Loucy (cell line): ENCODE measurements at regions not wholly inside any gene's neighbourhood (a gene's known extent, or its start where the extent isn't known, plus 50 kb on each side); places are given as distances from the start of the nearest gene placed in this dataset.

ENCODE experiments used
- H2AFZ ChIP-seq: fragments of 200-600 bp; sonication (generic); 2 replicates; pipeline ENCODE4 v1.6.0; 2016; ENCODE audit warnings: antibody characterized with exemption, mild to moderate bottlenecking, low read length, moderate library complexity
- H3F3A ChIP-seq: fragments of 200-600 bp; 2 replicates; pipeline ENCODE4 v1.6.0; 2016; ENCODE audit warnings: antibody characterized with exemption, low read depth, mild to moderate bottlenecking
- H3K27me3 ChIP-seq: fragments of 200-600 bp; sonication (generic); 2 replicates; pipeline ENCODE4 v1.6.1; 2014; ENCODE audit warnings: low read length, mild to moderate bottlenecking; ENCODE audit not compliant: insufficient read depth, poor library complexity, severe bottlenecking
- H3K36me3 ChIP-seq: fragments of 200-600 bp; sonication (generic); 2 replicates; pipeline ENCODE4 v1.6.1; 2016; ENCODE audit warnings: low read length; ENCODE audit not compliant: insufficient read depth
- H3K4me1 ChIP-seq: fragments of 200-600 bp; sonication (generic); 2 replicates; pipeline ENCODE4 v1.5.1; 2014; ENCODE audit warnings: low read length, mild to moderate bottlenecking; ENCODE audit not compliant: insufficient read depth, poor library complexity, severe bottlenecking
- H3K4me2 ChIP-seq: fragments of 200-600 bp; sonication (generic); 2 replicates; pipeline ENCODE4 v1.6.0; 2014; ENCODE audit warnings: antibody characterized with exemption, low read length, low read depth, mild to moderate bottlenecking; ENCODE audit not compliant: poor library complexity, severe bottlenecking
- H3K4me3 ChIP-seq: fragments of 200-600 bp; sonication (generic); 2 replicates; pipeline ENCODE4 v1.5.1; 2014; ENCODE audit warnings: low read length, mild to moderate bottlenecking, mixed read lengths; ENCODE audit not compliant: poor library complexity, severe bottlenecking
- H3K79me2 ChIP-seq: fragments of 200-600 bp; sonication (generic); 2 replicates; pipeline ENCODE4 v1.6.1; 2014; ENCODE audit warnings: low read length; ENCODE audit not compliant: insufficient read depth
- H3K9ac ChIP-seq: fragments of 200-600 bp; sonication (generic); 2 replicates; pipeline ENCODE4 v1.6.0; 2014; ENCODE audit warnings: mild to moderate bottlenecking, low read depth, low read length, moderate library complexity; ENCODE audit not compliant: poor library complexity, severe bottlenecking
- H3K9me2 ChIP-seq: fragments of 200-600 bp; sonication (generic); replicated peaks from 2 replicates; pipeline ENCODE4 v1.6.1; 2016; ENCODE audit warnings: low read depth, low read length, mixed read lengths
- H3K9me3 ChIP-seq: fragments of 200-600 bp; sonication (generic); 2 replicates; pipeline ENCODE4 v1.6.1; 2014; ENCODE audit warnings: mild to moderate bottlenecking, antibody characterized with exemption, low read length, low read depth; ENCODE audit not compliant: insufficient read depth
- H4K20me1 ChIP-seq: fragments of 200-600 bp; sonication (generic); 2 replicates; pipeline ENCODE4 v1.6.0; 2014; ENCODE audit warnings: antibody characterized with exemption, low read length, mild to moderate bottlenecking; ENCODE audit not compliant: insufficient read depth, poor library complexity, severe bottlenecking
- EZH2phosphoT487 ChIP-seq: fragments of 200-600 bp; IDR thresholded peaks from 2 replicates; pipeline ENCODE4 v1.6.1; 2018; ENCODE audit warnings: antibody characterized with exemption, mild to moderate bottlenecking, moderate library complexity, borderline replicate concordance
- TF ChIP-seq, protein P1 (sequence below): fragments of 200-600 bp; sonication (generic); conservative IDR thresholded peaks from 2 replicates; pipeline ENCODE4 v1.5.1; 2014; ENCODE audit warnings: mild to moderate bottlenecking, antibody characterized with exemption, low read length

DNA sequence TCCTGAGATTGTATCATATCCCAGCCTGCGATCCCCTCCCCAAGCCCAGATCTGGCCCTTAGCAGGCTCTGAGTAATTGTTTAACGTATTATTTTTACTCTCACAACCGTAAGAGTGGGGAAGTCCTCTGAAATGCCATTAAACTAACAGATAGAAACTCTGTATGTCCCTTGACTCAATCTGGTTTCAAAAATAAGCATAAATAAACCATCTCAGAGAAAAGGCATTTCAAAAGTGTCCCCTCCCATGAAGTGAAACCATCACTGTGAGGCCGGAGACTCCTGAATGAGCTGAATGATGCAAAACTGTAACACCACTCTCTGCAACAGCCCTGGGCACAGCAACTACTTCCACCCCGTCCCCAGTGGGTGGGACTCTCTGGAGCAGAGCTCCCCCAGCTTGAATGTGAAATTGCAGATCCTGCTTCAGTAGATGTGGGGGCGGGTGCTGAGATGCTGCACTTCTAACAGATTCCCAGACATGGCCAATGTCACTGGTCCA is 104.1 kb downstream of the SYF2 start:
- H3K27me3 ChIP-seq = no peaks in the 10 kb centered on the region
- H3K36me3 ChIP-seq = no peaks in the 10 kb centered on the region
- no peak overlapping the region for H2AFZ ChIP-seq
- no peaks in the 10 kb centered on the region for H3F3A ChIP-seq
- H3K9ac ChIP-seq = no peak overlapping the region
- H3K79me2 ChIP-seq = no peaks in the 10 kb centered on the region
- H3K9me2 ChIP-seq = no peaks in the 10 kb centered on the region
- H3K4me1 ChIP-seq = no peaks in the 10 kb centered on the region
- H3K4me2 ChIP-seq = no peak overlapping the region
- no peaks in the 10 kb centered on the region for H3K9me3 ChIP-seq
- TF ChIP-seq, protein P1, sequence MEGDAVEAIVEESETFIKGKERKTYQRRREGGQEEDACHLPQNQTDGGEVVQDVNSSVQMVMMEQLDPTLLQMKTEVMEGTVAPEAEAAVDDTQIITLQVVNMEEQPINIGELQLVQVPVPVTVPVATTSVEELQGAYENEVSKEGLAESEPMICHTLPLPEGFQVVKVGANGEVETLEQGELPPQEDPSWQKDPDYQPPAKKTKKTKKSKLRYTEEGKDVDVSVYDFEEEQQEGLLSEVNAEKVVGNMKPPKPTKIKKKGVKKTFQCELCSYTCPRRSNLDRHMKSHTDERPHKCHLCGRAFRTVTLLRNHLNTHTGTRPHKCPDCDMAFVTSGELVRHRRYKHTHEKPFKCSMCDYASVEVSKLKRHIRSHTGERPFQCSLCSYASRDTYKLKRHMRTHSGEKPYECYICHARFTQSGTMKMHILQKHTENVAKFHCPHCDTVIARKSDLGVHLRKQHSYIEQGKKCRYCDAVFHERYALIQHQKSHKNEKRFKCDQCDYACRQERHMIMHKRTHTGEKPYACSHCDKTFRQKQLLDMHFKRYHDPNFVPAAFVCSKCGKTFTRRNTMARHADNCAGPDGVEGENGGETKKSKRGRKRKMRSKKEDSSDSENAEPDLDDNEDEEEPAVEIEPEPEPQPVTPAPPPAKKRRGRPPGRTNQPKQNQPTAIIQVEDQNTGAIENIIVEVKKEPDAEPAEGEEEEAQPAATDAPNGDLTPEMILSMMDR = no peak
- TF ChIP-seq EZH2phosphoT487 = no peak
- H3K4me3 ChIP-seq = no peak overlapping the region
- H4K20me1 ChIP-seq = no peaks in the 10 kb centered on the region

DNA sequence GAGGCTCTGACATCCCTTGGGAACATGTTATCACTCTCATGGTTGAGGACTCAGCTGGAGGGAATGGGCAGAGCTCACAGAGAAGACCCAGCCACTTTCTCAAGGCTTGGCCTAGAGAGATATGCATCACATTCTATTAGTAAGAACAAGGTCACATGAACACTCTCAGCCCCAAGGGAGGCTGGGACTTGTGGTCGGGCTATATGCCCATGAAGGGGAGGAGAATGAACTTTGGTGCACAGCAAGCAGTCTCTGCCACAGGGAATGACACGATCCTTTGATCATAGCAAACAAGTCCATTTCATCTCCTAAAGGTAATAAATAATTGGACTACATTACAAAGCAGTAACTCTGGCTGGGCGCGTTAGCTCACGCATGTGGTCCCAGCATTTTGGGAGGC is 105.7 kb downstream of the SYF2 start:
- no peaks in the 10 kb centered on the region for H3K27me3 ChIP-seq
- no peaks in the 10 kb centered on the region for H3K9me3 ChIP-seq
- H3K4me2 ChIP-seq = no peak overlapping the region
- no peaks in the 10 kb centered on the region for H3K4me1 ChIP-seq
- H3K9me2 ChIP-seq = no peaks in the 10 kb centered on the region
- no peak overlapping the region for H3K4me3 ChIP-seq
- TF ChIP-seq, protein P1 = no peak
- no peak for TF ChIP-seq EZH2phosphoT487
- no peaks in the 10 kb centered on the region for H3K79me2 ChIP-seq
- H3F3A ChIP-seq = no peaks in the 10 kb centered on the region
- H3K9ac ChIP-seq = no peak overlapping the region
- H4K20me1 ChIP-seq = no peaks in the 10 kb centered on the region
- peak overlapping the region; percentile 50 for H2AFZ ChIP-seq
- H3K36me3 ChIP-seq = no peaks in the 10 kb centered on the region

DNA sequence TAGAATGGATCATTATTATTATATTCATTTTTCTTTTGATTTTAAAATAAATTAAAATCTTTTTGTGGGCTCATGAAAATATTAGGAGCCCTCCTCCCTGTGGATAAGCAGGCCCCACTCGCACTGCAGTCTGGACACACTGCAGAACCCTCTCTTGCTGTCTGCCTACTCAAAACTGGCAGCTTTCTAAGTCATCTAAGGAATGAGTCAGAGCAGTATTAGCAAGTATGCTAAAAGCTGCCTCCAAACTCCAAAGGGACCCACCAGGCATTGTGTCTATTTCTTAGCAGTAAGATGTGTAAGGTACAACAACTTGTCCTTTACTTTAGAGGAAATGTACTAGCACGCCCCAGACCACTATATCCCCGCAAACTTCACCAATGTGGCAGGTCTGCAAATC is 108.8 kb downstream of the SYF2 start:
- Histone ChIP-seq H3K36me3 (no peaks in the 10 kb centered on the region), H3K9ac (no peak overlapping the region), H3K4me1 (peaks cover 8% of the 10 kb centered on the region), H3F3A (no peaks in the 10 kb centered on the region), H3K9me3 (no peaks in the 10 kb centered on the region), H3K4me3 (no peak overlapping the region), H2AFZ (no peak overlapping the region), H3K79me2 (no peaks in the 10 kb centered on the region), H3K9me2 (no peaks in the 10 kb centered on the region), H3K27me3 (no peaks in the 10 kb centered on the region), H3K4me2 (no peak overlapping the region), H4K20me1 (no peaks in the 10 kb centered on the region)
- TF ChIP-seq EZH2phosphoT487 = no peak
- TF ChIP-seq, protein P1 = no peak
